AG04450 (cell line): ENCODE measurements at regions not wholly inside any gene's neighbourhood (a gene's known extent, or its start where the extent isn't known, plus 50 kb on each side); places are given as distances from the start of the nearest gene placed in this dataset.

Experiments used
- CTCF ChIA-PET: fragments of 300-600, 350-600 bp; formaldehyde crosslinking; extraction: SDS; loops from one replicate; lab custom pipeline; 2022; ENCODE audit warnings: antibody characterized with exemption, inconsistent platforms; lab: Charles Lee
- POLR2A ChIA-PET: fragments of 350-600 bp; formaldehyde crosslinking; extraction: SDS; loops from one replicate; lab custom pipeline; 2021; ENCODE audit warnings: antibody characterized with exemption, inconsistent platforms; lab: Yijun Ruan, JAX
- DNase-seq: peaks from one replicate; pipeline ENCODE4 v3.0.0-alpha.2; 2011; ENCODE audit warnings: low read depth, low spot score
- H3K27ac ChIP-seq: one replicate; pipeline ENCODE4 v1.5.1; 2012; ENCODE audit warnings: low read depth, low read length, control low read depth
- H3K27me3 ChIP-seq: one replicate; pipeline ENCODE4 v1.6.0; 2012; ENCODE audit warnings: low read length; ENCODE audit not compliant: control insufficient read depth, insufficient read depth
- H3K4me3 ChIP-seq: 2 replicates; pipeline ENCODE4 v1.5.1; 2011; ENCODE audit warnings: mild to moderate bottlenecking, low read depth, low read length, control low read depth
- H3K9me3 ChIP-seq: 2 replicates; pipeline ENCODE4 v1.5.1; 2012; ENCODE audit warnings: low read length; ENCODE audit not compliant: control insufficient read depth, insufficient read depth
- CTCF ChIP-seq: IDR thresholded peaks from 2 replicates; pipeline ENCODE4 v1.5.1; 2011; ENCODE audit warnings: low read depth, low read length, control low read depth, inconsistent platforms

DNA sequence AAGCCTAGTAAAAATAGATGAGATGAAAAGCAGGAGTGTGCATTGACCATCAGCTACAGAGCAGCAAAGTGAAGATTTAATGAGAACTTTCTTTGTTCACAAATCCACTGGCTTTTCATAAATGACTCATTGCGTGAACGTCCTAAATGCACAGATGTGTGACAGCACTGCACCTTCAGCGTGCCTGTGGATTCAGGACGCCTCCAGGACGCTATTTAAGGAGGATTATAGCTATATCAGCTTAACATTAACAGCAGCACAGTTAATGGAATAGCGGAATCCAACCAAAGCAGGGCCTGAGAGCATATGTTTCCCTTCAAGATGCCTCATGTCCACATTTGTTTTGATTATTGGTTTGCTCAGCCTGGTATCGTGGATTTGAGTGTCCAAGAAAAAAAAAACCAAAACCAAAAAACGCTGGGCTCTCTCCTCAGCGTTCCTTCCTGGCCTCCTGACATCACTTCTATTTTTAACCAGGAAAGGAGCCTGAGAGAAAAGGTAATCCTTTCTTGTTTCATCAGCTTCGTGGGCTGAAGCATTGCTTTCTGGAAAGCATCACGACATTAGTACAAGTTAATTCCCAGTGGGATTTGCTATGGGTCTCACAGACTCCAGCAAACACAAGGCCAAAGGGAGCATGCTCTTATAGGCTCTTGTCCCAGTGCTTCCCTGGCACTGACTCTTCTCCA lies 447.0 kb upstream of the SMIM21 start:
- ChIA-PET POLR2A (no interaction called here), CTCF (no interaction called here)
- no peak overlapping the region for H3K4me3 ChIP-seq
- H3K27ac ChIP-seq, result no peak overlapping the region
- no peak for TF ChIP-seq CTCF
- no peak for DNase-seq
- H3K9me3 ChIP-seq, result peaks cover 3% of the 10 kb centered on the region; the same call in 1 of the 2 replicates
- H3K27me3 ChIP-seq, result no peaks in the 10 kb centered on the region

DNA sequence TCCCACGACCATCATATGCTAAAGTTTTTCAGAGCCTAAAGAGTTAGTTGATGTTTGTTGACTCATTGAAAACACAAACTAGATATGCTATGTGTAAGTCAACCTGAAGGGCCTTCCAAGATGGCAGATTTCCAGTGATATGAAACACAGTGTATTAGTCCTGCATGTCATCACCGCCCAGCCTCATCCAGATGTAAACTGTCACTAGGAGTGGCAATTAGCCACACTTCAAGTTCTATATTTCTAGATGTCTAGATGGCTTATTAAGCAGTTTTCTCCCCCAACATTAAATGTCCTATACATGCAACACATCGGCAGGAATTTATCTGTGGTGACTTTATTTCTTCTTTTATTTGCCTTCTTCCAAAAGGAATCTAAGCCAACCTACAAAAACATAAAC lies 444.1 kb upstream of the SMIM21 start:
- no peak for TF ChIP-seq CTCF
- H3K9me3 ChIP-seq, result peaks cover 3% of the 10 kb centered on the region; the same call in 1 of the 2 replicates
- no peak overlapping the region for H3K27ac ChIP-seq
- ChIA-PET CTCF (no interaction called here), POLR2A (no interaction called here)
- no peaks in the 10 kb centered on the region for H3K27me3 ChIP-seq
- DNase-seq, result no peak
- H3K4me3 ChIP-seq, result no peak overlapping the region

DNA sequence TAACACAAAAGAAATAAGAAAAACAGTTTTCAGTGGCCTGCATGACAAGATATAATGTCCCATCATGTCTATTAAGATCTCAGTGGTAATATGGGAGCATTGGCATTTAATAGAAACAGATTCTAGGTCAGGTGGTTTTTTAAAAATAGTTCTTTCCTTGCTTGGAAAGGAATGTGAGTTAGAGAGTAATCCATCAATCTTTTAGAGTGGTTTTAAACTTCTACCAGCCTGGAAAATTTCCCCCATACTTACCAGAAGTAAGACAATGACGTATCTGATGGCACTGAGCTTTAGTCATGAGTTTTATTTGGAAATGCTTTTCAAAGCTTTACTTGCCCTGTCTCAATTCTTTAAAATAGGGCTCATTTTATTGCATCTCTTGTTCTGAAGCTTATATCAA lies 441.7 kb upstream of the SMIM21 start:
- CTCF ChIA-PET, result interaction anchor here (0.6 kb wide), 1 partner anchor 738 kb away, joined by 3 read pairs; no protein-coding TSS in a partner anchor
- Histone ChIP-seq H3K9me3 (peaks cover 3% of the 10 kb centered on the region; the same call in 1 of the 2 replicates), H3K4me3 (no peak overlapping the region), H3K27ac (no peak overlapping the region), H3K27me3 (no peaks in the 10 kb centered on the region)
- no peak for DNase-seq
- TF ChIP-seq CTCF, result no peak
- POLR2A ChIA-PET, result no interaction called here

GRCh38 chr18:75868031-75868430 lies 440.5 kb upstream of the SMIM21 start:
- CTCF ChIA-PET, result no interaction called here
- Histone ChIP-seq H3K4me3 (no peak overlapping the region), H3K27me3 (no peaks in the 10 kb centered on the region), H3K27ac (no peak overlapping the region), H3K9me3 (peaks cover 7% of the 10 kb centered on the region)
- TF ChIP-seq CTCF, result no peak
- POLR2A ChIA-PET, result no interaction called here
- DNase-seq, result no peak

- Histone ChIP-seq H3K9me3 (peaks cover 7% of the 10 kb centered on the region), H3K4me3 (no peak overlapping the region), H3K27ac (no peak overlapping the region), H3K27me3 (no peaks in the 10 kb centered on the region)
- TF ChIP-seq CTCF, result no peak
- POLR2A ChIA-PET, result no interaction called here
- CTCF ChIA-PET, result no interaction called here
- DNase-seq, result no peak
Observed at GRCh38 chr18:75865639-75866038, 438.1 kb upstream of the SMIM21 start.
